Coronary artery (tissue), 2 donors: ENCODE measurements at regions not wholly inside any gene's neighbourhood (a gene's known extent, or its start where the extent isn't known, plus 50 kb on each side); places are given as distances from the start of the nearest gene placed in this dataset.

Experiments used
- DNase-seq: peaks from one replicate; pipeline ENCODE4 v3.0.0-alpha.2; 2017; ENCODE audit warnings: low spot score
- H3K27ac ChIP-seq, 2 donors: fragments of 200-600 bp; sonication (generic); one replicate each; pipeline ENCODE4 v1.5.1; 2016 to 2019
- H3K4me3 ChIP-seq: fragments of 200-600 bp; sonication (generic); 2 replicates; pipeline ENCODE4 v1.5.1; 2016; ENCODE audit warnings: mild to moderate bottlenecking, moderate library complexity
- TF ChIP-seq, protein P1 (sequence below): fragments of 200-600 bp; sonication (generic); IDR thresholded peaks from one replicate; pipeline ENCODE4 v1.5.1; 2019; ENCODE audit warnings: antibody characterized with exemption

DNA sequence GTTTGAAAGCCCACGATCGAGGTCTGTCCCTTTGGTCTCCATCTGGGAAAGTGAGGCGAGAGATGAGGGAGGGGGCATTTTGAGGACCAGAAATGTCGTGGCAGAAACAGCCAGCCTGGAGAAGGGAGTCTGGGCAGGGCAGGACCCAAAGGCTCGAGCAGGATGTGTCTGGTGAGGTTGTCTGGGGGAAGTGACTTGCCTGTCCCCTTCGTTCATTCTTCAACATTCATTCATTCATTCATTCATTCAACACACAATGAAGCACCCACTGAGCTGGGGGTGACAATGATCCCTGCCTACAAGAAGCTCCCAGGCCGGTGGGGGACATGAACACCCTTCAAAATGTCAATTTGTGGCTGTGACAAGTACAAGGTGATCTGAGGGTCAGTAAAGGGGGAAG is 80.5 kb downstream of the CEBPB start:
- DNase-seq = no peak
- Histone ChIP-seq H3K4me3 (no peak overlapping the region), H3K27ac (peak overlapping the region in 1 of 2 donors; percentile 75)

DNA sequence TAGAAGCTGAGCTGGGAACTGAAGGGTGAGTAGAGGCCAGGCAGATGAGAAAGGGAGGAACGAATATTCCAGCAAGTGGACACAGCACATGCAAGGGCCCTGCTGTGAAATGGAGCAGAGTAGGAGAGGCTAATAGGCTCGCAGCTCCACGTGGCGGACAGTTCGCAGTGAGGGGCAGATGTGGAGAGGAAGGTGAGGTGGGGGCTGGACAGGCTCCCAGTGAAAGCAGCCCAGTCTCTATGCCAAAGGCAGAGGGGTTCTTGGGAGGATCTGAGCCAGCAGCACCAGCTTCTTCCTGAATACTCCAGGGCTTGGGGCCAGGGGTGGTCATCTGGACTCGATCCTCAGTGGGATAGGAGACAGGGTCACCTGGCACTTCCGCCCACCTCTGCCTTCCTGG is 81.0 kb downstream of the CEBPB start:
- TF ChIP-seq, protein P1, sequence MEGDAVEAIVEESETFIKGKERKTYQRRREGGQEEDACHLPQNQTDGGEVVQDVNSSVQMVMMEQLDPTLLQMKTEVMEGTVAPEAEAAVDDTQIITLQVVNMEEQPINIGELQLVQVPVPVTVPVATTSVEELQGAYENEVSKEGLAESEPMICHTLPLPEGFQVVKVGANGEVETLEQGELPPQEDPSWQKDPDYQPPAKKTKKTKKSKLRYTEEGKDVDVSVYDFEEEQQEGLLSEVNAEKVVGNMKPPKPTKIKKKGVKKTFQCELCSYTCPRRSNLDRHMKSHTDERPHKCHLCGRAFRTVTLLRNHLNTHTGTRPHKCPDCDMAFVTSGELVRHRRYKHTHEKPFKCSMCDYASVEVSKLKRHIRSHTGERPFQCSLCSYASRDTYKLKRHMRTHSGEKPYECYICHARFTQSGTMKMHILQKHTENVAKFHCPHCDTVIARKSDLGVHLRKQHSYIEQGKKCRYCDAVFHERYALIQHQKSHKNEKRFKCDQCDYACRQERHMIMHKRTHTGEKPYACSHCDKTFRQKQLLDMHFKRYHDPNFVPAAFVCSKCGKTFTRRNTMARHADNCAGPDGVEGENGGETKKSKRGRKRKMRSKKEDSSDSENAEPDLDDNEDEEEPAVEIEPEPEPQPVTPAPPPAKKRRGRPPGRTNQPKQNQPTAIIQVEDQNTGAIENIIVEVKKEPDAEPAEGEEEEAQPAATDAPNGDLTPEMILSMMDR = no peak
- H3K27ac ChIP-seq = peak overlapping the region; percentile 3 to 75
- DNase-seq = no peak
- no peak overlapping the region for H3K4me3 ChIP-seq

More for the DNA sequence above, 80.5 kb downstream of the CEBPB start:
- TF ChIP-seq, protein P1 = no peak

DNA sequence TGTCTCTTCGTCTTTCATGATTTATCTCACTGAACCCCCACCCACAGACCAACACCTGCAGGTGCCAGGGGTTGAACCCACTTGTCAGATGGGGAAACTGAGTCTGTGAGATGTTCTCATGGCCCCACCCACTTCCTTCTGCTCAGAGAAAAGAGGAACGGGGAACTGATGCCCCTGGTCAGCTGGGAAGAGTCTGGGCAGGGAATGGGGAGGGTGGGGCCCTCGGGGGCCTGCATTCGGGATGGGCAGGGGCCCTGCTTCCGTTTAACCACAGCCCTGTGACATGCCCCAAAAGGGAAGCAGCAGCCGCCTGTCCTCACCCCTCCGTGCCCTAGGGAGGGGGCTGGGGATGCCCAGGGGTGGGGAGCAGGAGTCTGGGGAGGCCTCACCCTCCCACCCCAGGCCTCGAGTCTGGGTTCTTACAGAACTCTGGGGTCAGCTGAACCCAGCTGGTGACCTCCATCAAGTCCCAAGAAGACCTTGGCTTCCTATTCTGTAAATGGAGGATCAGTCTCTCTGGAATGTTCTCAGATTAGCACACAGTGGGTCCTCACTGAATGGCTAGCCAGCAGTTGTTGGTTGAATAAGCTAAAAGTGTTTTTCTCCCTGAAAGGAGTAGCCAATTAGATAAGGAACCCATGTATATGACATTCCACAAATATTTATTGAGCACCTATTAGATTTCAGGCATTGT is 81.5 kb downstream of the CEBPB start:
- no peak for DNase-seq
- TF ChIP-seq, protein P1 = no peak
- H3K4me3 ChIP-seq = no peak overlapping the region
- peak overlapping the region; percentile 3 to 77 for H3K27ac ChIP-seq

DNA sequence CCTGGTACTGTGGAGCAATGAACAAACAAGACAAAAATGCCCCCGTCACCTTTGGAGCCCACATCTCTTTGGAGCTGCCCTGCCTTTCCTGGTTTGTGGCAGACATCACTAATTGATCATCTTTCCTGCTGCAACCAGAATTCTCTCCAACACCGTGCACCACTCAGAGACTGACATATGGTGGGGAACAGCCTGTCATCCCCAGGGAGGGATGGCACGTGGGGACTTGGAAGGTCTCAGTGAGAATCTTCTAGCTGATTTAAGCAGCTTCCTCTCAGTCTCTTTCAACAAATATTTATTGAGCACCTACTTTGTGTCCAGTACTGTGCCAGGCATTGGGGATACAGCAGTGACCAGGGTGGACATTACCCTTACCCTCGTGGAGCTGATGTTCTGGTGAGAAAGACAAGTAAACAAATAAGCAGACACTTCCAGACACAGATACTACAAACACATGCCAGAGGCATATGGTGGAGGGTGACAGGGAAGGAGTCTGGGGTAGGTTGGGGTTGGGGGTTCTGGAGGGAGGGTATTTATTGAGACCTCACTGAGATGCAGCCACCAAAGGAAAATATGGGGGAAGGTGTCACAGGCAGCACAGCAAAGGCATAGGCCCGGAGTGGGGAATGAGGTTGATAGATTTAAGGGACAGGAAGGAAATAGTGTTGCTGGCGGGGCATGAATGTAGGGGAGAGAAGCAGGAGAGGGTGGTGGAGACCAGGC is 82.3 kb downstream of the CEBPB start:
- Histone ChIP-seq H3K4me3 (no peak overlapping the region), H3K27ac (peak overlapping the region in 1 of 2 donors; percentile 77)
- TF ChIP-seq, protein P1 = no peak
- no peak for DNase-seq

DNA sequence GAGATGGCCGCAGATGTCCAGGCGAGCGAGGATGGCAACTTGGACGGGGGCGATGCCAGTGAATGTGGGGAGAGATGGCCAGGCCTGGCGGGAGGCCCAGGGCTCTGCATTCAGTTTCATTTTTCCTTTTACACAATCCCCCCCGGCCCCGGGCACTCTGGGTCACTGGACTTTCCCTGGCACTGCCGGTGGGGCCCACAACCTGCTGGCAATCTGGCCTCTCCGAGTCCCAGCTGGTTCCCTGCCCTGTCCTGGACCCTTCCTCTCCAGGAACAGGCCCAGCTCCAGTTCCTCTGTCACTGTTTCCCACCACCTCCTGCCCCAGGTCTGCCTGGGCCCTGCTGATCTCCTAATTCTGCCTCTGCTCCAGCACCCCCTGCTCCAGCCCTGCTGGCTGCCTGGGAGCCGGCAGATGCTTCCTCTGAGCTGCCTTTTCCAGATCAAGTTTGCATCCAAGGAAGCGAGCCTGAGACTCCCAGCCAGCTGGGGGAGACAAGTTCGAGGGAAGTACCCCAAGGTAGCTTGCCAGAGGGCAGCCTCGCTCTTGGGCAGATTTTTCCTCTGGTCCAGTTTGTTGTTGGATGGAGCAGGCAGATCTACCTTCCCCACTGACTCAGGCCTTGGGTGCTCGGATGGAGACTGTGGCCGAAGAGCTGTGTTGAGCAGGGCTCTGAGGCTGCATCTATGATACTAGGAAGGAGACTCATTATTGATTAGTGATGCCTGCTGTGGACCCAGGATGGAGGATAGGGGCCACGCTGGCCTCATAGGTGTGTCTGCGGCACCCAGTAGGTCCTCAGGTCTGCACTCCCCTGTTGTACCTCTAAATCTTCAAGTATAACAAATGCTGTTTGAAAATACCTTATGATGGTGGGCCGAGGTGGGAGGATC is 83.2 kb downstream of the CEBPB start:
- peak overlapping the region; percentile 18 to 77 for H3K27ac ChIP-seq

More for the DNA sequence above, 83.2 kb downstream of the CEBPB start:
- DNase-seq = no peak
- TF ChIP-seq, protein P1 = no peak
- H3K4me3 ChIP-seq = no peak overlapping the region
